HG03139 (cell line): ENCODE measurements at regions not wholly inside any gene's neighbourhood (a gene's known extent, or its start where the extent isn't known, plus 50 kb on each side); places are given as distances from the start of the nearest gene placed in this dataset.

Source experiments
- ATAC-seq: cut with Tn5 transposase; IDR thresholded peaks from one replicate; pipeline ENCODE4 v1.9.1; 2021; ENCODE audit not compliant: unreplicated experiment

DNA sequence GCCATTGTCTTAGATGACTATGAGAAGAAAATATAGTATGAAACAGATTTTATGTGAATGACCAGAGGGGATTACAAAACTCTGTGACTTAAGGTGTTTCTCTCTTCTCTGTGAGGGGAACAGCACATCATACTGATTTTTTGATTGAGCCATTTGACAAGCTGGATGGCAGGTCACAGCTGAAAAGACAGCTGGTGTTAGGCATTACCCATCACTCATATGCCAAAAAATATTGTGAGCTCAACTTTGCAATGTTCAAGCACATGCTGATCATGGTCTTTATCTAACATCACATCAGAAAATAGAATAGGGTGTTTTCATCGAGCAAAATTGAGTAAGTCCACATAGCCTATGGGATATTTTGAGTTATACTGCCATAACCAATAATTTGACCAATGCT lies 86.7 kb upstream of the TECRL start:
- no peak for ATAC-seq

DNA sequence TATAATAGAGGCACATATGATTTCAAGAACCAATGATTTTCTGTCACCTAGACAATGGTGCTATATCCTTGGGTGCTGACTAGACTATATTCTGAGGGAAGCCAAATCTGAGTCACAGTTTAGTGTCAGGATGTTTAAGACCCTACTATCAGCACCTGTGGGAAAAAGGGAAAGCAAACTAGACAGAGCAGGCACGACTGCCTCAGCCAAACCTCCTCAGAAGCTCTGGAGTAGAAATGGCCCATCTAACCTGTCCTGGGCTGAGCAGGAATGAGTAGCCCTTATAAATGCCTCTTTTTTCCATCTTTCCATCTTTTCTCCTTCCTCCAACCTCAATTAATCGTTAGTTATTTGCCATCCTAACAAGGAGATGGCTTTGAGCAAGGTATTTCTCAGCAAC lies 80.4 kb upstream of the TECRL start:
- no peak for ATAC-seq

DNA sequence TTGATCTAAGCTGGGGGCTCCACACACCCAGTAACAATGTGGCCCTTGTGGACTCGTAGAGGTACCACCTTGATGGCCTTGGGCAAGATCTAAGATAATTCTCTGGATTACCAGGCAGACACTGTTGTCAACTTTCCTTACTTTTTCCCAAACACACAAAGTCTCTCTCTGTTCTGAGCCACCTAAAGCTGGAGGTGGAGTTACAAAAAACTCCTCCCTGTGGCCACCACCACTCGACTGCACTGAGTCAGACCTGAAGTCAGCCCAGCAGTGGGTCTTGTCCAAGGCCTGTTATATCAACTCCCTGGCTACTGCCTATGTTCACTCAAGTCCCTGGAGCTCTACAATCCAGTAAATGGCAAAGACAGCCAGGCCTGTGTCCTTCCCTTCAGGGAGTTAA lies 70.1 kb upstream of the TECRL start:
- ATAC-seq = no peak

DNA sequence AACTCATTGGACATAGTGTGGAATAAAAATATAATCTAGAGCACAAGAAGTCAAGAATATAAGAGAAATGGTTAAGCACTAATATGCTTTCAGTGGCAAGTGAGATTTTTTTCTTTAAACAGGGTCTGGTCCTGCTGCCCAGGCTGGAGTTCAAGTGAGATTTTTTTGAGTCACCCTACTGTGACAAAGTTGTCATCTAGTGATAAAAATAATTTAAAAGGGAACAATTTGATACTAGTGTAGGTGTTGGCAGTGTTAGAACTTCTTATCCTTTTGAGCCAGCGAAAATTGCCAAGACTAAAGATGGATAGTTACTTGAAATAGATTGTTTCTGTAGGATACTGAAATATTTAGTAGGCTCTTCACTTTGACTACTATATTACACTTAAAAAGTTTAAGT lies 67.9 kb upstream of the TECRL start:
- ATAC-seq = no peak

DNA sequence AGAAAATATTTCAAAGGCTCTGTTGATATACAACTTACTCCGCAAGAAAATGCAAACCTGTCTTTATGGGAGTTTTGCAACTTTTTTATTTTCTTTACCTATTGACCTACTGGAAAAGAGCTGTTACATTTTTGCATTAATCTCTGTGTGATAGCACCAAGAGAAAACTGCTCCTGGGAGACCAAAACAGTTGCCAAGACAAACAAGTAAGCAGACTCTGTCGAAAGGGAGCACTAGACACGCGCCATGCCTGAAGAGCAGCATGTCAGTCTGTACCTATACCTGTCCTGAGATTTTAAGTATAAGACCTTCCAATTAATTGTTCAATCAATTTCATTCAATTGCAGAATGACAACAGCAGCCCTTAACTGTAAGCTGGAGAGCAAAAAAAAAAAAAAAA lies 56.0 kb upstream of the TECRL start:
- no peak for ATAC-seq

DNA sequence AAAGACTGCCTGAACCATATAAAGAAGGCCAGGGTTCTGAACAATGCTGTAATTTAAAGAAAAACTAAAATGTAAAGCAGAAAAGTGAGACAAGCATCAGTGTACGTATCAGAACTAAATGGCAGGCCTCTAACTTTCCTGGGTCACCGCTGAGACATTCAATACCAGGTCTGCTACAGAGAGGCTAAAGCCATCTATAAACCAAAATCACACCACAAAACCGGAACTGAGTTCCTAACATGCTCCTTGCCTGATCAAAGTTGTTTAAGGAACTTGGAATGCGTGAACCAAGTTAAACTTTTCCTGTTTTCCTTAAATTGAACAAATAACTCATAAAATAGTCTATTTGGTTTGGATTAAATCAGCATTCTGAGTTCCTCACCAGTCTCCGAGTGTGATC lies 55.3 kb upstream of the TECRL start:
- ATAC-seq = no peak
